ENCODE measurements at regions not wholly inside any gene's neighbourhood (a gene's known extent, or its start where the extent isn't known, plus 50 kb on each side); places are given as distances from the start of the nearest gene placed in this dataset.

- TF ChIP-seq CTCF (IDR thresholded peaks at IDR 0.05) (no peak), POLR2A (IDR thresholded peaks at IDR 0.05) (no peak)
Observed at GRCh38 chr18:24935896-24936295, 416.1 kb downstream of the ZNF521 start.

Measured in testis (tissue), 2 donors.